HUES48 (cell line): ENCODE measurements at regions not wholly inside any gene's neighbourhood (a gene's known extent, or its start where the extent isn't known, plus 50 kb on each side); places are given as distances from the start of the nearest gene placed in this dataset.

Experiments
- H3K27ac ChIP-seq: one replicate; pipeline ENCODE4 v1.7.0; 2013; ENCODE audit warnings: low read depth, low read length, inconsistent platforms
- H3K27me3 ChIP-seq: 2 replicates; pipeline ENCODE4 v1.6.1; 2013; ENCODE audit warnings: mild to moderate bottlenecking, low read length; ENCODE audit not compliant: control insufficient read depth, insufficient read depth
- H3K36me3 ChIP-seq: 2 replicates; pipeline ENCODE4 v1.6.1; 2013; ENCODE audit warnings: low read length; ENCODE audit not compliant: control insufficient read depth, insufficient read depth
- H3K4me1 ChIP-seq: 2 replicates; pipeline ENCODE4 v1.6.1; 2013; ENCODE audit warnings: mild to moderate bottlenecking, low read length; ENCODE audit not compliant: control insufficient read depth, insufficient read depth
- H3K4me3 ChIP-seq: 2 replicates; pipeline ENCODE4 v1.5.1; 2013; ENCODE audit warnings: mild to moderate bottlenecking, low read depth, low read length
- H3K9ac ChIP-seq: 2 replicates; pipeline ENCODE4 v1.6.1; 2013; ENCODE audit warnings: mild to moderate bottlenecking, low read depth, low read length, moderate library complexity
- H3K9me3 ChIP-seq: 2 replicates; pipeline ENCODE4 v1.6.1; 2013; ENCODE audit warnings: low read length; ENCODE audit not compliant: control insufficient read depth, insufficient read depth

- H3K36me3 ChIP-seq, result no peaks in the 10 kb centered on the region
- no peak overlapping the region for H3K4me3 ChIP-seq
- no peaks in the 10 kb centered on the region for H3K9me3 ChIP-seq
- H3K4me1 ChIP-seq, result peaks cover 27% of the 10 kb centered on the region
- no peak overlapping the region for H3K9ac ChIP-seq
- no peak overlapping the region for H3K27ac ChIP-seq
- no peaks in the 10 kb centered on the region for H3K27me3 ChIP-seq
These were observed 194.7 kb upstream of the E2F8 start for GRCh38 chr11:19435306-19435989.

DNA sequence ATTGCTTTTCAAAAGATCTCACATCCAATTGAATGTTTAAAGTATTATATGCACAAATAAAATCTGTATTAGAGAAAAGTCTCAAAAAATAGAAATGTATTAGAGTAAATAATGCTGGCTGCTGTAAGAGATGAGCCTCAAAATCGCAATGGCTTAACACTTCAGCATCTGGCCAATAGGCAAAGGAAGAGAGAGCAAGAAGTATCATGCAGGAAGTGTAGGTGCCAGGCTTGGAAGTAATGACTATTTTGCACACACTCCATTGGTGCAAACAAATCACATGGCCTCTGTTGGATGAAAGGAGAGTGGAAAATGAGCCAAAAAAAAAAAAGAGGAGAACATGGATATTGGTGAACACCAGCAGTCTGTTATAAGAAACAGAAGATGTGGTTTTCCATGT, 193.0 kb upstream of the E2F8 start:
- no peaks in the 10 kb centered on the region for H3K36me3 ChIP-seq
- no peak overlapping the region for H3K27ac ChIP-seq
- no peak overlapping the region for H3K9ac ChIP-seq
- H3K4me1 ChIP-seq, result peaks cover 28% of the 10 kb centered on the region
- H3K4me3 ChIP-seq, result no peak overlapping the region
- H3K9me3 ChIP-seq, result no peaks in the 10 kb centered on the region
- no peaks in the 10 kb centered on the region for H3K27me3 ChIP-seq

- H3K27me3 ChIP-seq, result no peaks in the 10 kb centered on the region
- no peak overlapping the region for H3K27ac ChIP-seq
- H3K4me3 ChIP-seq, result no peak overlapping the region
- no peaks in the 10 kb centered on the region for H3K36me3 ChIP-seq
- H3K9me3 ChIP-seq, result no peaks in the 10 kb centered on the region
- H3K4me1 ChIP-seq, result peaks cover 28% of the 10 kb centered on the region
- H3K9ac ChIP-seq, result no peak overlapping the region
These were observed 192.6 kb upstream of the E2F8 start for GRCh38 chr11:19433367-19433766.

DNA sequence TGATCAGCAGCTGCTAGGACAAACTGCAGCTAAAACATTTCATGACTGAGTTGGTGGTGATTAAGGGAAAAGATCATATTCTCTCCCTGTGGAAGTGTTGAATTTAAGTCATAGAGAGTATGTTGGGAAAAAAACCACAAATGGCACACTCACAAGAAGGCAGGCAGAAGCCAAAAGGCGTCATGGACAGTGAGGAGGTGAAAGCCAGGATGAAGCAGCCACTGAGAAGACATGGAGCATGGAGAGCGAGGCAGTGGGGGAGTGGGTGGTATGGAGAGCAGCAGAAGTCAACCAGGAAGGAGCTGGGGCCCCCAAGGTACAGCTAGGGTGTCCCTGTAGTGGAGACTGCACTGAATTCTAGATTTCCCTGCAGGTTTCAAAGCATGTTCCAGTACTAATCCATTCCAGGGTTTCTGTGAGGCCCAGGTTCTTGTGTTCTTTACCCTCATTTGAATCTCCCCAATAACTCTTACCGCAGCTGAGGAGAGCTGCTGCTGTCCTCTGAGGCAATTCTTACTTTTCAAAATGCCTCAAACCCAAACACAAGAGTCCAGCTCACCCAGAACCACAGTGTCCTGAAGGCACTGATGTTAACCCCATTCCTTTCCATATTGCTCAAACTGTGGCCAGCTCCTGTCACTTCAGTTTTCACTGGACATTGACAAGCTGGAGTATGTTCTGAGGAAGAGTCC, 191.8 kb upstream of the E2F8 start:
- H3K4me3 ChIP-seq, result no peak overlapping the region
- H3K9me3 ChIP-seq, result no peaks in the 10 kb centered on the region
- no peak overlapping the region for H3K27ac ChIP-seq
- peaks cover 28% of the 10 kb centered on the region for H3K4me1 ChIP-seq
- H3K27me3 ChIP-seq, result no peaks in the 10 kb centered on the region
- no peaks in the 10 kb centered on the region for H3K36me3 ChIP-seq
- no peak overlapping the region for H3K9ac ChIP-seq

GRCh38 chr11:19430754-19431398, 190.1 kb upstream of the E2F8 start:
- no peak overlapping the region for H3K4me3 ChIP-seq
- H3K27ac ChIP-seq, result no peak overlapping the region
- H3K9ac ChIP-seq, result no peak overlapping the region
- no peaks in the 10 kb centered on the region for H3K9me3 ChIP-seq
- H3K27me3 ChIP-seq, result no peaks in the 10 kb centered on the region
- no peaks in the 10 kb centered on the region for H3K36me3 ChIP-seq
- peaks cover 34% of the 10 kb centered on the region for H3K4me1 ChIP-seq

DNA sequence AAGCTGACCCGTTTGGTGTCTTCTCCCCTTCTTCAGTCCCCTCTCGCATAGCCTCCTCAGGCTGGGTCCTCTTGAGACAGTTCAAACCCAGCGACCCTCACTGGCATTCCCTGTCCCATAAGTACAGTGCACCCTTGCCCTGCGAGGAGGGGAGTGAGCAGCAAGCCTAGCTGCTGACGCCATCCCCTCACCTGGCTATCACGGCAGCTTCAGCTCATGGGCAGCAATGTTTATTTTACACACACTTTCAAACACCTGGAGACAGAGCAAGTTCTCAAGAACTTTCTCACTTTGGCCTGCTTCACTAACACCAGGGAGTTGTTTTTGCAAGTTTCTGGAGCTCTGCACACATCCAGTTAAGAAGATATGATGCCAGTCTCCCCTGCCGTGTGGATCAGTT, 189.6 kb upstream of the E2F8 start:
- Histone ChIP-seq H3K9ac (no peak overlapping the region), H3K27me3 (no peaks in the 10 kb centered on the region), H3K4me3 (no peak overlapping the region), H3K36me3 (no peaks in the 10 kb centered on the region), H3K4me1 (peaks cover 34% of the 10 kb centered on the region), H3K9me3 (no peaks in the 10 kb centered on the region), H3K27ac (no peak overlapping the region)

DNA sequence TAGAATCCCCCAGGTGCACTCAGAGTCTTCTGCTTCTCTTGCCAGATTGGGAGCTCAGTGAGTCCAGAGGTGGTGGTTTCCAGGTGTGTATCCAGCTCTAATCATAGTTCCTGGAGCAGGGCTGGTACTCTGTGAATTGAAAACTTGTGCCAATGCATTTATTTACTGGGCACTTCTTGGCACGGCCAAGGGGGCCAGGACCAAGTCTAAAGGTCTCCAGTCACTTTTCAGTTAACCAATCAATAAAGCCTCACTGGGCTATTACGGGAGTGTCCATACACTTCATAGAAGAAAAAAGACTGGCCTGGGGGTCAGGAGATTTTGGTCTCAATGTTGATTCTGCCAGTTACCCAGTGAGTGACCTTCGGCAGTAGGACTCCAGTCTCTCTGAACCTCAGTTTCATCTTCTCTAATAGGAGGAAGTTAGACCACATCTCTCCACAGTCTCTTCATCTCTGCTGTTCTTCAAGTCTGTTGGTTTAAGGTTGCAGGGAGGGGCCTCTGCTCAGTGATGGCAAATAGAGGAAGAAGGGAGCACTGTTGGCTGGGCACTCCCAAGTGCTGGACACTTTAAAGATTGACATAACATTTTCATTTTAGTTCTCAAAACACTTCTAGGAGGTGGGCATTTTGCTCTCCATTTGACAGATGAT, 188.5 kb upstream of the E2F8 start:
- no peak overlapping the region for H3K4me3 ChIP-seq
- no peaks in the 10 kb centered on the region for H3K9me3 ChIP-seq
- H3K27me3 ChIP-seq, result no peaks in the 10 kb centered on the region
- H3K9ac ChIP-seq, result no peak overlapping the region
- no peak overlapping the region for H3K27ac ChIP-seq
- H3K4me1 ChIP-seq, result peaks cover 34% of the 10 kb centered on the region
- H3K36me3 ChIP-seq, result no peaks in the 10 kb centered on the region

- Histone ChIP-seq H3K9me3 (no peaks in the 10 kb centered on the region), H3K9ac (no peak overlapping the region), H3K4me1 (peaks cover 30% of the 10 kb centered on the region), H3K36me3 (no peaks in the 10 kb centered on the region), H3K4me3 (no peak overlapping the region), H3K27ac (no peak overlapping the region), H3K27me3 (no peaks in the 10 kb centered on the region)
These were observed 187.7 kb upstream of the E2F8 start for GRCh38 chr11:19428206-19429002.

DNA sequence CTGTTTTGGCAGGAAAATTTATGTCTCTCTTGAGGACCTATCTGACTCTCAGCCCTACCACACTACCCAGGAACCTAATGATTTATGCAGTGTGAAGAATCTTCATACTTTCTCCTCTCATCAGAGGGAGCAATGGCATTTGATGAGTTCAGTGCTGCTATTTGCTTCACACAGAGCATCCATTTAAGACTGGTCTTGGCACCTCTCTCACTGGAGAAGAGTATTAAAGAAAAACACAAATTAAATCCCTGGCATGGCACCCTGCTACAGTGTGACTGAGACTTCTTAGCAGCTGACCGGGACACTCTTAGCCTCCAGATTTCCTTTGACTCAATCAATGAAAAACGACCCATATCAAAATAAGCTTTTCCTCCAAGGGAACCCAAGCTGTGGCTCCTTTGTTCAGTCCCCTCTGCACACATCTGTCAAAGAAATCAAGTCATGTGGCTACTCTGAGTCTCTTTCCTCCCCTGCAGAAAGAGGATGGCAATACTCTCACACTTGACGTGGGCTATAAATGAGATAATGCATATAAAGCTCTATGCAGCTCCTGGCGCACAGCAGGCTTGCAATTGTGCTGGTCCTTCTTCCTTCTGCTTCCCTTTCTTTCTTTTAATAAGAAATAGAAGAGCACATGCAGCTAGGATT, 186.1 kb upstream of the E2F8 start:
- peaks cover 17% of the 10 kb centered on the region for H3K4me1 ChIP-seq

DNA sequence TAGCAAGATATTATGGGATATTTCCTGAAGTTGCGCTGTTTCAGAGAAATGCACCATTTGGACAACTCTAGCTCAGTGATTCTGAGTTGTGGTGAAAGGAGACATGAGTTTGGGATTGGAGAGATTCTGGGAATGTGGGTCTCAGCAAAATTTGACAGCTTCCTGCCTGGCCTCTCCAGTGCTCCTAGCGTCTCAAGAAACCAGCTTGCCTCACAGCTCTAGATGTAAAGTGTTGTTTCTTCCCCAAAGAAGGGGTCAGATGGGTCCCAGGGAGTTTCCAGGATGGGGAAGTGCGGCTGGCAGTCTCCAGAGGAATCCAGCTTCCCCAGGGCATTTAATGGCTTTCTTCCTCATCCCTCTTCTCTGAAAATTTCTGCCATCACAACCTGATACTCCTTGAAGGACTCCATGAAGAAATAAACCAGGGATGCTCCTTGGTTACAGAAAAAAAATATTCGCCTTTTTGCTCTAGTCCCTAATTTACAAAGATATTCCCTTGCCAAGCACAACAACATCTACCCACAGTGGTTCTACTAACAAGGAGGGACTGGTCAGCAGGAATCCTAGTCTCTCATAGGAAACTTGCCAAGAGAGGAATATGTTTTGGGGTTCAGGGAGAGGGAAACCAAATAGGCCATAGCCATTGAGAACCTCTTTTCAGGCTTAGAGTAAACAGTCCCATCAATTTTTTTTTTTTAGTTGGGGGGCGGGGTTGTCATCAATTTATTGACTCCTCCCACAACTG, 185.4 kb upstream of the E2F8 start:
- H3K27ac ChIP-seq, result no peak overlapping the region
- peaks cover 14% of the 10 kb centered on the region for H3K4me1 ChIP-seq
- H3K9ac ChIP-seq, result no peak overlapping the region
- H3K27me3 ChIP-seq, result no peaks in the 10 kb centered on the region
- no peak overlapping the region for H3K4me3 ChIP-seq
- H3K36me3 ChIP-seq, result no peaks in the 10 kb centered on the region
- no peaks in the 10 kb centered on the region for H3K9me3 ChIP-seq

More for the DNA sequence above, 186.1 kb upstream of the E2F8 start:
- Histone ChIP-seq H3K27me3 (no peaks in the 10 kb centered on the region), H3K9ac (no peak overlapping the region), H3K4me3 (no peak overlapping the region), H3K36me3 (no peaks in the 10 kb centered on the region), H3K27ac (no peak overlapping the region), H3K9me3 (no peaks in the 10 kb centered on the region)
